ENCODE measurements at regions not wholly inside any gene's neighbourhood (a gene's known extent, or its start where the extent isn't known, plus 50 kb on each side); places are given as distances from the start of the nearest gene placed in this dataset.

DNA sequence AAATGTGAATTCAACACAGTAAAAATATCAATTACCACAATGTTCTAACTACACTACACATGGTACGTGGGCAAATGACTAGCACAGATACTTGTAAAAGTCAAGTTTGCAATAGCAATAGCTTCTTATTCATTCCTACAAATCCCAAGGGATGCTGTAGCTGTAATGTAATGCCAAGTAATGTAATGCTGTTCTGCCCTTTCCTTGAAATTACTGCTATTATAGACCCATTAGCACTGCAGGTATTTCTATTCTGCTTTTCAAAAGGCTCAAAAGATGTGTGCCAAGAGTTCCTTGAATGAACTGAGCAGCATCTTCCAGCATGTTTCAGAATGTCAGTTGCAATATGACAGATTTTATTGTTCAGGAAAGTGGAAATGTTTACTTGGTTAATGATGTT lies 129.9 kb upstream of the BANK1 start:
- TF ChIP-seq, protein P1, sequence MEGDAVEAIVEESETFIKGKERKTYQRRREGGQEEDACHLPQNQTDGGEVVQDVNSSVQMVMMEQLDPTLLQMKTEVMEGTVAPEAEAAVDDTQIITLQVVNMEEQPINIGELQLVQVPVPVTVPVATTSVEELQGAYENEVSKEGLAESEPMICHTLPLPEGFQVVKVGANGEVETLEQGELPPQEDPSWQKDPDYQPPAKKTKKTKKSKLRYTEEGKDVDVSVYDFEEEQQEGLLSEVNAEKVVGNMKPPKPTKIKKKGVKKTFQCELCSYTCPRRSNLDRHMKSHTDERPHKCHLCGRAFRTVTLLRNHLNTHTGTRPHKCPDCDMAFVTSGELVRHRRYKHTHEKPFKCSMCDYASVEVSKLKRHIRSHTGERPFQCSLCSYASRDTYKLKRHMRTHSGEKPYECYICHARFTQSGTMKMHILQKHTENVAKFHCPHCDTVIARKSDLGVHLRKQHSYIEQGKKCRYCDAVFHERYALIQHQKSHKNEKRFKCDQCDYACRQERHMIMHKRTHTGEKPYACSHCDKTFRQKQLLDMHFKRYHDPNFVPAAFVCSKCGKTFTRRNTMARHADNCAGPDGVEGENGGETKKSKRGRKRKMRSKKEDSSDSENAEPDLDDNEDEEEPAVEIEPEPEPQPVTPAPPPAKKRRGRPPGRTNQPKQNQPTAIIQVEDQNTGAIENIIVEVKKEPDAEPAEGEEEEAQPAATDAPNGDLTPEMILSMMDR (conservative IDR thresholded peaks at IDR 0.05; ENCODE audit: low read depth, low read length): no peak
- no peak for TF ChIP-seq EZH2 (IDR thresholded peaks at IDR 0.05; ENCODE audit: borderline replicate concordance, low read depth, low read length, poor library complexity, severe bottlenecking)
- BruUV-seq (replicated peaks): no TSS peak
- intact Hi-C loops (cut with micrococcal nuclease; ENCODE audit: unreplicated experiment): no loop called here
- Histone ChIP-seq H3K27ac (ENCODE audit: low read depth, low read length, poor library complexity, severe bottlenecking) (no peak overlapping the region), H3K27me3 (replicated peaks; ENCODE audit: insufficient read depth, low read depth, low read length, poor library complexity) (no peaks in the 10 kb centered on the region), H3K9me3 (ENCODE audit: low read depth, low read length, poor library complexity, severe bottlenecking) (no peaks in the 10 kb centered on the region), H3K4me3 (ENCODE audit: low read depth, low read length, poor library complexity, severe bottlenecking) (no peak overlapping the region), H3K4me1 (ENCODE audit: insufficient read depth, low read length, poor library complexity, severe bottlenecking) (peaks cover 7% of the 10 kb centered on the region), H3K36me3 (ENCODE audit: insufficient read depth, low read length, poor library complexity, severe bottlenecking) (no peaks in the 10 kb centered on the region)
- ChIA-PET CTCF (no interaction called here), POLR2A (ENCODE audit: low non-redundant PET) (no interaction called here)
- DNase-seq (ENCODE audit: low spot score): peak; percentile 57

DNA sequence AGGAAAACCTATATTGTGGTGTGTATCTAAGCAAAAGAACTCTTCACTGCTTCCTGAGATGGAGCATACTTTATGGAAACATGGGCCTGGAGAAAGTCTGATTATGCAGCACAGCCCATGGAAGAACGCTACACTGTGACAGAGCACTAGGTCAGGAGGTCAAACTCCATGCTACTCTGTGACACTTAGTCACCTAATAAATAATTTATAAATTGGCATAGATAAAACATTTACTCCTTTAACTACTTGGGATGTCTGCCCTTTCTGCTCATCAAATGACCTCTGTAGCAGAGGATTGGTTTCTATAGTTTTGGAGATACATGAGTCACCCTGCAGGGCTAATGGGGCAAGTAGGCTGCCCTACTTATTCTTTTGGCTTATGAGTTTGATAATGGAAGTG lies 134.7 kb upstream of the BANK1 start:
- H3K36me3 ChIP-seq (ENCODE audit: insufficient read depth, low read length, poor library complexity, severe bottlenecking): no peaks in the 10 kb centered on the region
- intact Hi-C loops (cut with micrococcal nuclease; ENCODE audit: unreplicated experiment): no loop called here
- H3K4me1 ChIP-seq (ENCODE audit: insufficient read depth, low read length, poor library complexity, severe bottlenecking): peaks cover 9% of the 10 kb centered on the region
- H3K27ac ChIP-seq (ENCODE audit: low read depth, low read length, poor library complexity, severe bottlenecking): no peak overlapping the region
- POLR2A ChIA-PET (ENCODE audit: low non-redundant PET): no interaction called here
- H3K9me3 ChIP-seq (ENCODE audit: low read depth, low read length, poor library complexity, severe bottlenecking): no peaks in the 10 kb centered on the region
- no peaks in the 10 kb centered on the region for H3K27me3 ChIP-seq (replicated peaks; ENCODE audit: insufficient read depth, low read depth, low read length, poor library complexity)
- CTCF ChIA-PET: no interaction called here
- no peak overlapping the region for H3K4me3 ChIP-seq (ENCODE audit: low read depth, low read length, poor library complexity, severe bottlenecking)
- no peak for DNase-seq (ENCODE audit: low spot score)
- TF ChIP-seq, protein P1 (conservative IDR thresholded peaks at IDR 0.05; ENCODE audit: low read depth, low read length): no peak
- no peak for TF ChIP-seq EZH2 (IDR thresholded peaks at IDR 0.05; ENCODE audit: borderline replicate concordance, low read depth, low read length, poor library complexity, severe bottlenecking)
- no TSS peak for BruUV-seq (replicated peaks)

DNA sequence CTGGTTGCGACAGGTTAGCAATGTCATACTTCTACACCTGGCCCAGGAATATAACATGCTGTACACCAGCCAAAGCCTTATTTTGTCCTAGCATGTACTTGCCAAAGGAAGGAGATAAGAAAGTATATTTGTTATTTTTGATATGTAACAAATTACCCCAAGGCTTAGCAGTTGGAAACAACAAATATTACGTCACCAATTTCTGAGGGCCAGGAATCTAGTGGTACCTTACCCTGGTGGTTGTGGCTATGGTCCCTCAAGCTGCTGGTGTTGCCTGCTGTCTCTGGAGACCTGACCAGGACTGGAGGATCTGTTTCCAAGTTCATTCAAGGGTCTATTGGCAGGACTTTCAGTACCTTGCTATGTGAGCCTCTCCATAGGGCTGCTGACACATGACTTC lies 135.5 kb upstream of the BANK1 start:
- Histone ChIP-seq H3K27ac (ENCODE audit: low read depth, low read length, poor library complexity, severe bottlenecking) (no peak overlapping the region), H3K4me3 (ENCODE audit: low read depth, low read length, poor library complexity, severe bottlenecking) (no peak overlapping the region), H3K27me3 (replicated peaks; ENCODE audit: insufficient read depth, low read depth, low read length, poor library complexity) (no peaks in the 10 kb centered on the region), H3K36me3 (ENCODE audit: insufficient read depth, low read length, poor library complexity, severe bottlenecking) (no peaks in the 10 kb centered on the region), H3K4me1 (ENCODE audit: insufficient read depth, low read length, poor library complexity, severe bottlenecking) (peaks cover 10% of the 10 kb centered on the region), H3K9me3 (ENCODE audit: low read depth, low read length, poor library complexity, severe bottlenecking) (no peaks in the 10 kb centered on the region)
- ChIA-PET CTCF (no interaction called here), POLR2A (ENCODE audit: low non-redundant PET) (no interaction called here)
- intact Hi-C loops (cut with micrococcal nuclease; ENCODE audit: unreplicated experiment): no loop called here
- BruUV-seq (replicated peaks): no TSS peak
- DNase-seq (ENCODE audit: low spot score): no peak
- TF ChIP-seq EZH2 (IDR thresholded peaks at IDR 0.05; ENCODE audit: borderline replicate concordance, low read depth, low read length, poor library complexity, severe bottlenecking): no peak
- TF ChIP-seq, protein P1 (conservative IDR thresholded peaks at IDR 0.05; ENCODE audit: low read depth, low read length): no peak

Measured in A673 (cell line).